ENCODE measurements at regions not wholly inside any gene's neighbourhood (a gene's known extent, or its start where the extent isn't known, plus 50 kb on each side); places are given as distances from the start of the nearest gene placed in this dataset.

GRCh38 chr13:53250977-53251376 lies 222.4 kb downstream of the OLFM4 start:
- intact Hi-C loops (cut with DNase I; ENCODE audit: low total_unique reads), result no loop called here
- H3K4me3 ChIP-seq, result no peak overlapping the region
- TF ChIP-seq CTCF (IDR thresholded peaks at IDR 0.05), result no peak
- H3K36me3 ChIP-seq, result no peaks in the 10 kb centered on the region
- no peaks in the 10 kb centered on the region for H3K9me3 ChIP-seq
- DNase-seq, result no peak
- H3K27ac ChIP-seq, result no peak overlapping the region
- no peaks in the 10 kb centered on the region for H3K4me1 ChIP-seq
- peaks cover 0 to 5% of the 10 kb centered on the region in 2 donors for H3K27me3 ChIP-seq

- no peaks in the 10 kb centered on the region for H3K27me3 ChIP-seq
- intact Hi-C loops (cut with DNase I; ENCODE audit: low total_unique reads), result no loop called here
Measured at GRCh38 chr13:53254500-53254899, 225.9 kb downstream of the OLFM4 start.

GRCh38 chr13:53255795-53256194 lies 227.2 kb downstream of the OLFM4 start:
- no peak for TF ChIP-seq CTCF (IDR thresholded peaks at IDR 0.05)
- DNase-seq, result no peak
- Histone ChIP-seq H3K4me1 (no peaks in the 10 kb centered on the region), H3K4me3 (no peak overlapping the region), H3K36me3 (no peaks in the 10 kb centered on the region), H3K27me3 (no peaks in the 10 kb centered on the region), H3K27ac (no peak overlapping the region), H3K9me3 (no peaks in the 10 kb centered on the region)
- intact Hi-C loops (cut with DNase I; ENCODE audit: low total_unique reads), result no loop called here

More at GRCh38 chr13:53254500-53254899, 225.9 kb downstream of the OLFM4 start:
- H3K4me1 ChIP-seq, result no peaks in the 10 kb centered on the region
- no peak for TF ChIP-seq CTCF (IDR thresholded peaks at IDR 0.05)
- H3K4me3 ChIP-seq, result no peak overlapping the region
- no peak overlapping the region for H3K27ac ChIP-seq
- H3K36me3 ChIP-seq, result no peaks in the 10 kb centered on the region
- DNase-seq, result no peak
- H3K9me3 ChIP-seq, result no peaks in the 10 kb centered on the region

- intact Hi-C loops (cut with DNase I; ENCODE audit: low total_unique reads), result no loop called here
- Histone ChIP-seq H3K4me1 (no peaks in the 10 kb centered on the region), H3K9me3 (no peaks in the 10 kb centered on the region), H3K27ac (no peak overlapping the region), H3K4me3 (no peak overlapping the region), H3K27me3 (no peaks in the 10 kb centered on the region), H3K36me3 (no peaks in the 10 kb centered on the region)
- TF ChIP-seq CTCF (IDR thresholded peaks at IDR 0.05), result no peak
- DNase-seq, result no peak
Measured at GRCh38 chr13:53260594-53260993, 232.0 kb downstream of the OLFM4 start.

- no peak for TF ChIP-seq CTCF (IDR thresholded peaks at IDR 0.05)
- H3K4me3 ChIP-seq, result no peak overlapping the region
- intact Hi-C loops (cut with DNase I; ENCODE audit: low total_unique reads), result no loop called here
- no peak overlapping the region for H3K27ac ChIP-seq
- no peaks in the 10 kb centered on the region for H3K9me3 ChIP-seq
- DNase-seq, result no peak
- H3K36me3 ChIP-seq, result no peaks in the 10 kb centered on the region
- no peaks in the 10 kb centered on the region for H3K4me1 ChIP-seq
- no peaks in the 10 kb centered on the region for H3K27me3 ChIP-seq
Measured at GRCh38 chr13:53264751-53265385, 236.3 kb downstream of the OLFM4 start.

GRCh38 chr13:53266757-53267156 lies 238.1 kb downstream of the OLFM4 start:
- Histone ChIP-seq H3K4me3 (no peak overlapping the region), H3K27me3 (no peaks in the 10 kb centered on the region), H3K27ac (no peak overlapping the region), H3K9me3 (no peaks in the 10 kb centered on the region), H3K36me3 (no peaks in the 10 kb centered on the region), H3K4me1 (no peaks in the 10 kb centered on the region)
- no peak for DNase-seq
- intact Hi-C loops (cut with DNase I; ENCODE audit: low total_unique reads), result no loop called here
- no peak for TF ChIP-seq CTCF (IDR thresholded peaks at IDR 0.05)

All from tibial artery (tissue), 4 donors.